ENCODE measurements at regions not wholly inside any gene's neighbourhood (a gene's known extent, or its start where the extent isn't known, plus 50 kb on each side); places are given as distances from the start of the nearest gene placed in this dataset.

- TF ChIP-seq CTCF (IDR thresholded peaks at IDR 0.05): no peak
- TF ChIP-seq POLR2A (IDR thresholded peaks at IDR 0.05): no peak
These were observed 572.1 kb downstream of the ACTL7B start for GRCh38 chr9:108283696-108284095.
